CD14-positive monocyte (primary cell): ENCODE measurements at regions not wholly inside any gene's neighbourhood (a gene's known extent, or its start where the extent isn't known, plus 50 kb on each side); places are given as distances from the start of the nearest gene placed in this dataset.

ENCODE experiments used
- DNase-seq, 3 donors: peaks; one replicate each; pipeline ENCODE4 v3.0.0-alpha.2; 2011 to 2022
- H2AFZ ChIP-seq: 2 replicates; pipeline ENCODE4 v1.6.0; 2012; ENCODE audit warnings: mild to moderate bottlenecking, low read depth, low read length, inconsistent platforms; ENCODE audit not compliant: insufficient read depth, poor library complexity, severe bottlenecking
- H3K27ac ChIP-seq, 2 donors: 1 replicate in 1 of 2; 2 replicates in 1 of 2; pipeline ENCODE4 v1.5.1; 2012 to 2013; ENCODE audit warnings: low read length in 2 of 2, control low read depth in 1 of 2, inconsistent platforms in 1 of 2, low read depth in 1 of 2, mild to moderate bottlenecking in 1 of 2
- H3K27me3 ChIP-seq, 2 donors: one replicate each; pipeline versions ENCODE4 v1.6.0 to v1.6.1; 2011 to 2013; ENCODE audit warnings: low read length in 2 of 2; ENCODE audit not compliant: control insufficient read depth in 2 of 2, insufficient read depth in 2 of 2
- H3K36me3 ChIP-seq, 2 donors: replicated peaks in 1 of 2; 1 replicate in 1 of 2; 2 replicates in 1 of 2; pipeline versions ENCODE4 v1.5.1 to v1.6.1; 2012 to 2013; ENCODE audit warnings: low read length in 2 of 2, control low read depth in 1 of 2, inconsistent platforms in 1 of 2, mild to moderate bottlenecking in 1 of 2; ENCODE audit not compliant: insufficient read depth in 2 of 2, control insufficient read depth in 1 of 2
- H3K4me1 ChIP-seq, 2 donors: 1 replicate in 1 of 2; 2 replicates in 1 of 2; pipeline versions ENCODE4 v1.5.1 to v1.6.1; 2012 to 2013; ENCODE audit warnings: low read length in 2 of 2, control low read depth in 1 of 2, inconsistent platforms in 1 of 2, mild to moderate bottlenecking in 1 of 2, moderate library complexity in 1 of 2; ENCODE audit not compliant: insufficient read depth in 2 of 2, control insufficient read depth in 1 of 2
- H3K4me2 ChIP-seq: replicated peaks from 2 replicates; pipeline ENCODE3; 2012; ENCODE audit warnings: low read length, moderate library complexity, mild to moderate bottlenecking; ENCODE audit not compliant: poor library complexity, severe bottlenecking; ENCODE audit errors: extremely low read depth
- H3K4me3 ChIP-seq, 3 experiments: fragments of 200-600 bp in 1 of 3; sonication (generic) in 1 of 3; replicated peaks in 1 of 3; 1 replicate in 2 of 3; 2 replicates in 1 of 3; pipeline ENCODE4 v1.5.1; 2011 to 2013; ENCODE audit warnings: low read length in 3 of 3, mild to moderate bottlenecking in 3 of 3, control low read depth in 2 of 3, low read depth in 2 of 3, inconsistent platforms in 1 of 3, moderate library complexity in 1 of 3
- H3K79me2 ChIP-seq: 2 replicates; pipeline ENCODE4 v1.6.0; 2012; ENCODE audit warnings: mild to moderate bottlenecking, control low read depth, inconsistent platforms, low read length, moderate library complexity; ENCODE audit not compliant: insufficient read depth
- H3K9ac ChIP-seq: 2 replicates; pipeline ENCODE4 v1.6.0; 2017; ENCODE audit warnings: low read length, mild to moderate bottlenecking; ENCODE audit not compliant: insufficient read depth, poor library complexity, severe bottlenecking
- H3K9me3 ChIP-seq, 2 donors: replicated peaks in 1 of 2; 1 replicate in 1 of 2; 2 replicates in 1 of 2; pipeline versions ENCODE4 v1.5.1 to v1.6.1; 2012 to 2013; ENCODE audit warnings: low read length in 2 of 2, control low read depth in 1 of 2; ENCODE audit not compliant: control insufficient read depth in 1 of 2, insufficient read depth in 1 of 2
- H4K20me1 ChIP-seq: 2 replicates; pipeline ENCODE4 v1.6.0; 2012; ENCODE audit warnings: mild to moderate bottlenecking, low read length, control low read depth, moderate library complexity; ENCODE audit not compliant: insufficient read depth
- H3K27ac Mint-ChIP-seq, 7 donors: one replicate each; pipeline ENCODE4 v1.8.0; 2020; ENCODE audit warnings: mild to moderate bottlenecking in 7 of 7, mixed read lengths in 7 of 7, moderate library complexity in 6 of 7, inconsistent platforms in 2 of 7
- H3K27me3 Mint-ChIP-seq, 3 donors: one replicate each; pipeline ENCODE4 v1.8.0; 2021 to 2022; ENCODE audit warnings: low read depth in 3 of 3, mild to moderate bottlenecking in 3 of 3, mixed read lengths in 3 of 3, moderate library complexity in 3 of 3, inconsistent platforms in 1 of 3
- H3K36me3 Mint-ChIP-seq, 2 donors: one replicate each; pipeline ENCODE4 v1.8.0; 2020; ENCODE audit warnings: mixed read lengths in 2 of 2, inconsistent platforms in 1 of 2, mild to moderate bottlenecking in 1 of 2
- H3K4me1 Mint-ChIP-seq: one replicate; pipeline ENCODE4 v1.8.0; 2020; ENCODE audit warnings: mild to moderate bottlenecking, mixed read lengths
- H3K4me3 Mint-ChIP-seq, 2 donors: one replicate each; pipeline ENCODE4 v1.8.0; 2020; ENCODE audit warnings: mild to moderate bottlenecking in 2 of 2, mixed read lengths in 2 of 2, moderate library complexity in 1 of 2
- H3K9me3 Mint-ChIP-seq, 7 donors: one replicate each; pipeline ENCODE4 v1.8.0; 2020 to 2022; ENCODE audit warnings: mixed read lengths in 7 of 7, mild to moderate bottlenecking in 6 of 7, moderate library complexity in 6 of 7, inconsistent platforms in 2 of 7
- CTCF ChIP-seq: fragments of 200-600 bp; IDR thresholded peaks from one replicate; pipeline ENCODE4 v1.8.0; 2022; ENCODE audit warnings: antibody characterized with exemption, mild to moderate bottlenecking
- WGBS: methylation state at CpG from one replicate; pipeline ENCODE4 v1.1.5; 2013; ENCODE audit warnings: missing lambda C conversion rate; ENCODE audit not compliant: insufficient coverage; 5-methylcytosine and 5-hydroxymethylcytosine counted together
- intact Hi-C, 2 donors: fragments of 100-400 bp; cut with micrococcal nuclease; formaldehyde crosslinking; loops; one replicate each; pipeline versions ENCODE4 v1.15.0 to v1.15.1; 2023

- Histone ChIP-seq H3K27ac (peak overlapping the region in 1 of 2 donors; percentile 100), H3K4me3 (no peak overlapping the region), H3K9ac (peak overlapping the region; percentile 71), H3K9me3 (peaks cover 0 to 3% of the 10 kb centered on the region in 2 donors), H3K4me1 (peaks cover 75% of the 10 kb centered on the region in 2 donors), H4K20me1 (no peaks in the 10 kb centered on the region), H3K27me3 (no peaks in the 10 kb centered on the region), H3K4me2 (peak overlapping the region; percentile 24), H3K36me3 (no peaks in the 10 kb centered on the region), H2AFZ (no peak overlapping the region), H3K79me2 (no peaks in the 10 kb centered on the region)
- TF ChIP-seq CTCF: no peak
- Mint-ChIP-seq H3K27ac (peak overlapping the region; percentile 91 to 100 (median 98)), H3K4me1 (peaks cover 80% of the 10 kb centered on the region), H3K36me3 (peaks cover 0 to 10% of the 10 kb centered on the region in 2 donors), H3K4me3 (peak overlapping the region in 1 of 2 donors; percentile 59), H3K9me3 (peaks cover 0 to 6% (median 2%) of the 10 kb centered on the region in 7 donors), H3K27me3 (peaks cover 0 to 4% (median 0%) of the 10 kb centered on the region in 3 donors)
- intact Hi-C loops: no loop called here
- 66% methylated on average over 4 of the region's 6 CpGs for WGBS
- DNase-seq: no peak
Measured at GRCh38 chr20:23160536-23161243, 74.6 kb upstream of the CD93 start.

GRCh38 chr20:23159947-23160318 is 73.8 kb upstream of the CD93 start:
- intact Hi-C loops: loop anchor here (5.0 to 10.0 kb wide), 6 partner anchors 32 to 205 kb away; partner anchors contain the start of genes CD93 (in 1 of the 2) and GZF1 (in 1 of the 2)
- H3K4me1 ChIP-seq: peaks cover 80 to 82% of the 10 kb centered on the region in 2 donors
- no peaks in the 10 kb centered on the region for H4K20me1 ChIP-seq
- peak overlapping the region; percentile 32 for H3K4me2 ChIP-seq
- Mint-ChIP-seq H3K4me1 (peaks cover 83% of the 10 kb centered on the region), H3K36me3 (peaks cover 0 to 10% of the 10 kb centered on the region in 2 donors), H3K27ac (peak overlapping the region; percentile 91 to 100 (median 100)), H3K9me3 (peaks cover 0 to 6% (median 2%) of the 10 kb centered on the region in 7 donors), H3K4me3 (peak overlapping the region in 1 of 2 donors; percentile 55), H3K27me3 (peaks cover 0 to 1% (median 0%) of the 10 kb centered on the region in 3 donors)
- H3K79me2 ChIP-seq: no peaks in the 10 kb centered on the region
- peak overlapping the region; percentile 62 to 100 for H3K27ac ChIP-seq
- no peaks in the 10 kb centered on the region for H3K27me3 ChIP-seq
- peak overlapping the region; percentile 71 for H3K9ac ChIP-seq
- peaks cover 0 to 3% of the 10 kb centered on the region in 2 donors for H3K9me3 ChIP-seq
- DNase-seq: no peak
- TF ChIP-seq CTCF: no peak
- 90% methylated on average over 2 of the region's 4 CpGs for WGBS
- H3K36me3 ChIP-seq: no peaks in the 10 kb centered on the region
- peak overlapping the region in 1 of 3 experiments; percentile 26 for H3K4me3 ChIP-seq
- no peak overlapping the region for H2AFZ ChIP-seq
